ENCODE measurements at regions not wholly inside any gene's neighbourhood (a gene's known extent, or its start where the extent isn't known, plus 50 kb on each side); places are given as distances from the start of the nearest gene placed in this dataset.

- no peak for TF ChIP-seq POLR2AphosphoS5 (IDR thresholded peaks at IDR 0.05; ENCODE audit: insufficient read depth, low read depth, low read length)
- TF ChIP-seq CTCF (IDR thresholded peaks at IDR 0.05; ENCODE audit: extremely low read depth in 1 of 2, insufficient read depth in 1 of 2, low read depth in 1 of 2, low read length in 2 of 2) = no peak
- no peak for TF ChIP-seq POLR2A (IDR thresholded peaks at IDR 0.05; ENCODE audit: low read depth, low read length)
- no peak for TF ChIP-seq EZH2 (IDR thresholded peaks at IDR 0.05; ENCODE audit: borderline replicate concordance, low read depth, low read length, severe bottlenecking)
- TF ChIP-seq MYC (IDR thresholded peaks at IDR 0.05; ENCODE audit: low read depth, low read length) = no peak
Observed at GRCh38 chr5:74243634-74244033, 396.9 kb downstream of the ENC1 start.

Data from endothelial cell of umbilical vein (primary cell).